T-helper 2 cell (primary cell): ENCODE measurements at regions not wholly inside any gene's neighbourhood (a gene's known extent, or its start where the extent isn't known, plus 50 kb on each side); places are given as distances from the start of the nearest gene placed in this dataset.
A peak's percentile ranks its signal among the peaks of the same experiment; 100 is the strongest.
"Not testable (repeated sequence)": the region's sequence is repeated elsewhere in the genome, so short reads cannot be mapped to it uniquely, and the experiment has no call there.

Experiments
- DNase-seq, 5 experiments: peaks; one replicate each; pipeline versions ENCODE4 v3.0.0 to v3.0.0-alpha.2; 2012 to 2022

- DNase-seq = not testable (repeated sequence)
Observed at GRCh38 chr5:34329611-34330108, 286.6 kb upstream of the C1QTNF3 start.

GRCh38 chr5:34331928-34332454 lies 289.0 kb upstream of the C1QTNF3 start:
- DNase-seq = not testable (repeated sequence)

- DNase-seq = not testable (repeated sequence)
Observed at GRCh38 chr5:34339408-34340001, 296.5 kb upstream of the C1QTNF3 start.

GRCh38 chr5:34354440-34354839 lies 301.7 kb upstream of the RAI14 start:
- DNase-seq = not testable (repeated sequence)

- not testable (repeated sequence) for DNase-seq
Observed at GRCh38 chr5:34371417-34371816, 284.7 kb upstream of the RAI14 start.

- not testable (repeated sequence) for DNase-seq
Observed at GRCh38 chr5:34371817-34372216, 284.3 kb upstream of the RAI14 start.

- not testable (repeated sequence) for DNase-seq
Observed at GRCh38 chr5:34372739-34373138, 283.4 kb upstream of the RAI14 start.

- DNase-seq = not testable (repeated sequence)
Observed at GRCh38 chr5:34377651-34378050, 278.5 kb upstream of the RAI14 start.

GRCh38 chr5:34378498-34378897 lies 277.6 kb upstream of the RAI14 start:
- not testable (repeated sequence) for DNase-seq

GRCh38 chr5:34388754-34389153 lies 267.4 kb upstream of the RAI14 start:
- not testable (repeated sequence) for DNase-seq

- no peak for DNase-seq
Observed at GRCh38 chr5:34409373-34409772, 246.8 kb upstream of the RAI14 start.

GRCh38 chr5:34410411-34411139 lies 245.6 kb upstream of the RAI14 start:
- no peak for DNase-seq

GRCh38 chr5:34411470-34412346 lies 244.4 kb upstream of the RAI14 start:
- no peak for DNase-seq

GRCh38 chr5:34412736-34413135 lies 243.4 kb upstream of the RAI14 start:
- no peak for DNase-seq

GRCh38 chr5:34415559-34416198 lies 240.4 kb upstream of the RAI14 start:
- peak in 1 of 5 experiments; percentile 6 for DNase-seq

- no peak for DNase-seq
Observed at GRCh38 chr5:34416501-34417008, 239.6 kb upstream of the RAI14 start.

GRCh38 chr5:34420191-34420590 lies 235.9 kb upstream of the RAI14 start:
- DNase-seq = not testable (repeated sequence)

GRCh38 chr5:34436761-34437501 lies 219.2 kb upstream of the RAI14 start:
- no peak for DNase-seq

GRCh38 chr5:34439601-34440000 lies 216.5 kb upstream of the RAI14 start:
- DNase-seq = no peak

GRCh38 chr5:34441767-34442166 lies 214.4 kb upstream of the RAI14 start:
- not testable (repeated sequence) for DNase-seq

GRCh38 chr5:34447424-34447823 lies 208.7 kb upstream of the RAI14 start:
- DNase-seq = no peak
